SU-DHL-6 (cell line): ENCODE measurements at regions not wholly inside any gene's neighbourhood (a gene's known extent, or its start where the extent isn't known, plus 50 kb on each side); places are given as distances from the start of the nearest gene placed in this dataset.

Experiments
- CTCF ChIP-seq: fragments of 200-600 bp; sonication (generic); IDR thresholded peaks from one replicate; pipeline ENCODE4 v1.5.1; 2017; ENCODE audit warnings: antibody characterized with exemption, mild to moderate bottlenecking, low read length, moderate library complexity; ENCODE audit not compliant: insufficient read depth, poor library complexity, severe bottlenecking
- EZH2phosphoT487 ChIP-seq: fragments of 200-600 bp; sonication (generic), shearing (Covaris generic); conservative IDR thresholded peaks from 2 replicates; pipeline ENCODE4 v1.6.1; 2018; ENCODE audit warnings: mild to moderate bottlenecking, antibody characterized with exemption, low read length, moderate library complexity, mixed read lengths

- TF ChIP-seq CTCF (no peak), EZH2phosphoT487 (no peak)
These were observed 330.5 kb upstream of the SPANXN1 start for GRCh38 chrX:144916785-144917184.
